ENCODE measurements at regions not wholly inside any gene's neighbourhood (a gene's known extent, or its start where the extent isn't known, plus 50 kb on each side); places are given as distances from the start of the nearest gene placed in this dataset.

DNA sequence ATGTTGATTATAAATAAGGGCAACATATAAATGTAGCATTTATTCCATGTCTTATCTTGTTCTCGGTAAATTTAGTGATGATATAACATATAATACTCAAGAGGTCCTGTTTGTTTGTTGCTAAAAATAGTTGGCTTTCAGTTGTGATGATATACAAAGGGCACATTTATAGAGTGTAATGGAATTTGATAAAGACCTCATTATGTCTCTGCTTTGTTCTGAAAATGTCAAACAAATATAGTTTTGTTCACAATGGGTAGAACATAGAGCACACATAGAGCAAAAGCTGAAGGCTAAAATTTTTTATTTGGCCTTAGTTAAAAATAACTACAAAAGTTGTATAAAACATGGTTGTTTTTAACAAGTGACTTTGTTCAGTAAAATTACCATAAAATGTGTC is 477.1 kb upstream of the SMC2 start:
- TF ChIP-seq, protein P1, sequence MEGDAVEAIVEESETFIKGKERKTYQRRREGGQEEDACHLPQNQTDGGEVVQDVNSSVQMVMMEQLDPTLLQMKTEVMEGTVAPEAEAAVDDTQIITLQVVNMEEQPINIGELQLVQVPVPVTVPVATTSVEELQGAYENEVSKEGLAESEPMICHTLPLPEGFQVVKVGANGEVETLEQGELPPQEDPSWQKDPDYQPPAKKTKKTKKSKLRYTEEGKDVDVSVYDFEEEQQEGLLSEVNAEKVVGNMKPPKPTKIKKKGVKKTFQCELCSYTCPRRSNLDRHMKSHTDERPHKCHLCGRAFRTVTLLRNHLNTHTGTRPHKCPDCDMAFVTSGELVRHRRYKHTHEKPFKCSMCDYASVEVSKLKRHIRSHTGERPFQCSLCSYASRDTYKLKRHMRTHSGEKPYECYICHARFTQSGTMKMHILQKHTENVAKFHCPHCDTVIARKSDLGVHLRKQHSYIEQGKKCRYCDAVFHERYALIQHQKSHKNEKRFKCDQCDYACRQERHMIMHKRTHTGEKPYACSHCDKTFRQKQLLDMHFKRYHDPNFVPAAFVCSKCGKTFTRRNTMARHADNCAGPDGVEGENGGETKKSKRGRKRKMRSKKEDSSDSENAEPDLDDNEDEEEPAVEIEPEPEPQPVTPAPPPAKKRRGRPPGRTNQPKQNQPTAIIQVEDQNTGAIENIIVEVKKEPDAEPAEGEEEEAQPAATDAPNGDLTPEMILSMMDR (IDR thresholded peaks at IDR 0.05) = no peak
- no peak for TF ChIP-seq POLR2A (IDR thresholded peaks at IDR 0.05)
